GM19395 (cell line): ENCODE measurements at regions not wholly inside any gene's neighbourhood (a gene's known extent, or its start where the extent isn't known, plus 50 kb on each side); places are given as distances from the start of the nearest gene placed in this dataset.

Source experiments
- ATAC-seq: cut with Tn5 transposase; IDR thresholded peaks from one replicate; pipeline ENCODE4 v1.9.1; 2021; ENCODE audit warnings: mild to moderate bottlenecking, moderate library complexity; ENCODE audit not compliant: unreplicated experiment

DNA sequence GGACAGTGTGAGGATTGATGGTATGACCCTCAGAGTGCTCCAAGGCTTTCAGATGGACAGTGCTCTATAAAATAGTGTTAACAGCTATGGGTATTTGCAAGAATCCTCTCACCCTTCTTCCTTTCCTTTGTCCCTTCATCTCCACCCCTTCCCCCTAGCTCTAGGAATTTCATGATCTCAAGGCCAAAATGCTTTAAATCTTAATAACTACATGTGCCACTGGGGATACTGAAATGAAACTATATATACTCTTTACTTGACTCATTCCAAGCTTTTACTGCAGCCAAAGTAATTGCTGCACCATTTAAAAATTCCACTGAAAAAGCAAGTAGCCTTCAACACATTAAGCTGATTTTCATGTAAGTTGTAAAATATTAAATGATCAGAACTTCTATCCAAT, 361.6 kb upstream of the SLC30A5 start:
- ATAC-seq = no peak

DNA sequence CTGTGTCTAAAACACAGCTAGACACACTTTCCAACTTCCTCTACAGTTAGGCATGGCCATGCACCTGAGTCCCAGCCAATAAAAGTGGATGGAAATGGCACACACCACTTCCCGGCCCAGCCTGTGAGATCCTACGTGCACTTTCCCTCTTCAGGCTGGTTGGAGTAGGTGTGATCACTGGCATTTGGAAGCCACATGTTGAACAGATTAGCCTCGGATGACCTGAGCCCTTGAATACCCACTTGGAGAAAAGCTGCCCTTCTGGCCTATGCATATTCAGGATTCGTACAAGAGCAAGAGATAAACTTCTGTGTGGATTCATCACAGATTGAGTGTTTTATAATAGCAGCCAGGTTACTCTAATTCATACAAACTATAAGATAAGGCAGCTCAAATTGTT, 359.0 kb upstream of the SLC30A5 start:
- no peak for ATAC-seq

DNA sequence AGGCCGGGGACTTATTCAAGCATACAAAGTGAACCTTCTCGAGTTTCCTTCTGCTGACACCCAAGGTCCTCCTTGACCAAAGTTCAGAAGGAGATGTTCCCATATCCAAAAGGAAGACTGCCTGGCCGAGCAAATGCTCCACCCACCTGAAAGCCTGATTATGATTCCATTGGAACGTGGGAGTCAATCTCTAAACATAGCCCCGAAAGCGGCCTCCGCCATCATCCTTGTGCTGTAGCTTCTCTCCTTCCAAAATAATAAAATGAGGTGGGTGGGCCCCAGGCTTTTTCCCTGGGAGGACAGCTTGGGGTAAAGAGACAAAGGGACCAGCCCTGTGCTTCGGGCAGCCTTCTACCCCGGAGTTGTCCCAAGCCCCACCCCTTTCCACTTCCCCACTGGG, 355.6 kb upstream of the SLC30A5 start:
- ATAC-seq = no peak

DNA sequence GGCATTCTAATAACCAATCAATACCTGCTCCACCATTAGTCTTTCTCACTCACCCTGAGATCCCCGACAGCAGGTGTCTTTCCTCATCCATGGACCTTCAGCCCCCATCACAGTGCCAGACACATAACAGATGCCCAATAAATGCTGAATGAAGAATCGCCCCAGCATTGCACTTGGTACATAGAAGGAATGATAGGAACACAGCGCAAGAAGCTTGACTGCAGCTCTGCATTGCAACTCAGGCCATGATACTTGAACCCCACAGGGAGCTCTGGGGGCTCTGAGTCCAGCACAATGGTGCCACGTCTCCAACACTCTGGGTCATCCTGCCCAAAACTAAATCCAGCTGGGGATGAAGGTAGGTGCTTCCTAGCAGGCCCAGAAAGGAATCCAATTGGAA, 355.0 kb upstream of the SLC30A5 start:
- ATAC-seq = no peak

DNA sequence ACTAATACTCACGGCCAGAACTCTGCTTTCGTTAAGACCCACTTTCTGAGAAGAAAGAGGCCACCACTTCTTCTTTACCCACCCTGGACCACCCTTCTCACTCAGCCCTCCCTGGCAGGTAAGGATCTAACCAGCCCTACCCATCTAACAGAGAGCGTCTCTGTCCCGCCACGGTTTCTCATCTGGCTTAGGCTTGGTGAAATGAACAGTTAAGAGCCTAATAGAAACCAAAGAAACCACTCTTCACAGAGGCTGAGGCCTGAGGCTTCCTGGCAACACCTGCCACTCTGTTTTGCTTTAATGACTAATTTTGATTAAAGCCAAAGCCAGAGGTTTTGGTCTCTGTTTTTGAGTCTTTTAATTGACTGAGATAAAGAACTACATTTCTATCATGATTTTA, 354.1 kb upstream of the SLC30A5 start:
- peak; percentile 94 for ATAC-seq

DNA sequence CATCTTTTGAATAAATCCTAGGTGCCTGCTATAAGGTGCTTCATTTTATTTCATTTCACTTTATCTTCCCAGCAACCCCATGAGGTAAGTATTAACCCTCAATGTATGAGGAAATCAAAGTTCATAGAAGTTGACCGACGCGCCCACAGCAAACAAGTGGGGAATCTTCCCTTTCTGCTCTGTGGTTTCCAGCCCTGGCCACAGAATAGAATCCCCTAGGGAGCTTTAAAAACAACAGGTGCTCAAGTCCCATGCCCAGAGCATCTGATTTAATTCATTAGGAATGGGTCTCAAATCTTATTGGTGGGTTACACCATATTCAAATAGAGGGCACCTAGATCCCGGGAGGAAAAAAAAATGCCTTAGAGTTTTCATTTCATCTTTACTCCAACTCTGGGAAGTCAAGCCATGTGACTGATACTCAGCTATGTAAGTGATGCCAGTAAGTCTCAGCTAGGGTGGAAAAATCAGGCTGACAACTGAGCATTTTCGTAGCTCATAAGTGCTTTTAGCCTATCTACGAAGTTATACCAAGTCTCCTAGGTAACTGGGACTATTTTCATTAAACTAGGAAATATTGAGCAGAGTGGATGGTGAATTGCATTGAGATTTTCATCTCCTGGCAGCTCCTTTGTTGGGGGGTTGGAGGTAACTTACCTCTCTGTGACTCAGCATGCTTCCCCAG, 353.4 kb upstream of the SLC30A5 start:
- peak; percentile 59 for ATAC-seq

DNA sequence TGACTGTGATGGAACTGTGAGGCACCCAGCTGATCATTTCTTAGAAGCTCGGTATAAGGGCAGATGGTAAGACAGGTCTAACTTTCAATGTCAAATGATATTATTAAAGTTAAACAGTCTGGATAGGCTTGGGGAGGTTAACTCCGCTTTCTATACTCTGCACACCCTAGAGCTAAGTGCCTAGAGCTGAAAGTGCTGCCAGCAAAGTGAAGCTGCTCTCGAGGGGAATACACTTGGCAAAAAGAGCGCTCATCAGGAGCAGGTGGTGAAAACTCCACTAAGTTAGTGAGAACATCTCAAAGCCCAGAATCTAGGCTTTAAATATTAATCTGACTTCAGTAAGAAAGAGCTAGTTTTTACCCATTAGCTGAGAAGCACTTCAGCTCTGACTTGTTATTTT, 349.6 kb upstream of the SLC30A5 start:
- ATAC-seq = no peak

DNA sequence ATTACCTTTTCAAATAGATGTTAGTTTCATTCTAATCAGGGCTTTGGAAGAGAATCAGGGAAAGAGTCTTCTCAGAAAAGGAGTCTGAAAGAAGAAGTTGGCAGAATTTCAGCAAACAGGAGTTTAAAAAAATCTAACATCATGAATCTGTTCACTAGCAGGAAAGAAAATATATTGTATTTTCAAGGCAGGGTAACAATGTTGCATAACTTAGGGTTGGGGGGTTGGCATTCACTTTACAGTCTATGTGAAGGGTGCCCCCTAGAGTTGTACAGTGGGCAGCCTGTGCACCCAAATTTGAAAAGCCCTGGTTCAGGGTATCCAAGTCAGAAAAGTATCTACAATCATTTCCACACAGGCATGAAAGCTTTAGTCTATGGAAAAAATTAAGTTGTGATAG, 348.4 kb upstream of the SLC30A5 start:
- ATAC-seq = no peak

DNA sequence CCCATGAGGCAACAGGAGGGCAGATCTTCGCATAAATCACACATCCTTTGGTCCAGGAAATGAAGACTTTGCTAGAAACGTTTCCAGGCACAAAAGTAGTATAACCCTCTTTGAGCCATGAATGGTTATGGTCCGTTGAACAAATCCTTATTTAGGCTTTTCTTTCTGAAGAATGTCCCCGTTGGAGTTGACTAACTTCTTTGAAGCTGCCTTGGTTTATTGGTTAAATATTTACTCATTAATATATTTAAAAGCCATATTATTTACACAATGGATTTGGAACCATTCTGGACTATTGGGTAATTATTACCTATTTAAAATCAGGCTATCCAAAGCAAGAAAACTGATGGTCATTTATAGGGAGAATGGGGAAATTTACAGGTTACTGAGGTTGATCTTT, 347.6 kb upstream of the SLC30A5 start:
- ATAC-seq = no peak

DNA sequence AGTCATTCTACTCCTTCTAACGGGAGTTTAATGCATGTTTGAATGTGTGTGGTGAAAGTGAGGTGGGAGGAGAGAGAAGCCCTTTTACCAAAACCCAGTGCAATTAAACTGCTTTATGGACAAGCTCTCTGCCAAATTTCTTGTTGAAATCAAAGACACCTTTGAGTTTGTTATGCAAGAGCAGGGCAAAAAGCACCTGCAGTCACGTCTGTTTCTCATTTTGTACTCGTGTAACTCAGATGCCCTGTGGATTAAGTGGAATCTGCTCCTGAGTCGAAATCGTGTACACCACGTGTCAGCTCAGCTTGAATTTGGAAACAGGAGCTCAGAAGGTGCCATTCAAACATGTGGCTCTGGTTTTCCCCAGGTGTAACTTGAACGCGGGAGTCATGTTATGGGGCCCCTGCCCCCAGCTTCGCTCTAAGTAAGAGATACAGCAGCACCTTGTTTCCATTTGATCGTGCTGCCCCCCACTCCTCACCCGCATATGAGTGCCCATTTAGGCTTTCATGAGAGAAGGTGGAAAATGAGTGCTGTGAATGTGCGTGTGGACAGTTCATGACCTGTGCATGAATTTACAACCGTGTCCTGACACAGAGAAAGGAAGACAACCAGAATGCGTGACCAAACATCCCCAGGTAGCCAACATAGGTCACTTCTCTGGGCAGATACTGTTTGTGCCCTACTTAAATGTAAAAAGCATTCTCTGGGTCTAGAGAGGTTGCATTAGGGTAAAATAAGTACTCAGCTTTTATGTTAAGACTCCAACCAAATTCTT, 347.0 kb upstream of the SLC30A5 start:
- ATAC-seq = no peak

DNA sequence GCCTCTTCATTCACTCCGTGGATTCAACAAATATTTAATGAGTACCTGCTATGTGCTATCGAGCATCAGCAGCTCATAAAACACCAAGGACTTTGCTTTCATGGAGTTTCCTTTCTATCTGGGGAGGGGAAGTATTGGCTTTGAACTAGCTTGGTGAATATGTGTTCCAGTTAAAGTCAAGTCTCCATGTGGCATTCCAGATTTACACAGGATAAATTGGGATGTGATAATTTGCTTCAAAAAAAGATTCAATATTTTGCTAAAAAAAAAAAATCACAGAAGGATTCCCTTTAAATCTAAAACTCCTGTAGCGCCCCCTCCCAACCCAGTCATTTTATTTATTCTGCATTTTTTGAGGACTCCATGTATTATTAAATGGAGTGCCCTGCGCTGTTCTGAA, 346.3 kb upstream of the SLC30A5 start:
- no peak for ATAC-seq

DNA sequence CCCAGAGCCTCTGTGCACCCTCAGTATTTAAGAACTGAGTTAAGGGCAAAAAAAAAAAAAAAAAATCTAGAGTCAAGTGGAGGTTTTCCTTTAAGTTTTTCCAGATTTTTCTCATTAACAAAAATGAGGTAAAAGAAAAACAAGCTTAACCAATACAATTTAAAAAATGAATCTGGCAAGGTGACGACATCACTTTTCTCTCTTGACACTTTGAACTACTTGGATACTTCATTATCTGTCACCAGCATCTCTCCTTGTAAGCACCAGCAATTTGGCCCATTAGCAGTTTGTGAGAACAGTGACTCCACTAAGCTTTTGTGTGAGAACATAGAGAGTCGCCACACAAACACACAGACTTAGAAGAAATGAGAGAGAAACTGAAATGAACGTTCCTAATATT, 345.7 kb upstream of the SLC30A5 start:
- ATAC-seq = no peak

DNA sequence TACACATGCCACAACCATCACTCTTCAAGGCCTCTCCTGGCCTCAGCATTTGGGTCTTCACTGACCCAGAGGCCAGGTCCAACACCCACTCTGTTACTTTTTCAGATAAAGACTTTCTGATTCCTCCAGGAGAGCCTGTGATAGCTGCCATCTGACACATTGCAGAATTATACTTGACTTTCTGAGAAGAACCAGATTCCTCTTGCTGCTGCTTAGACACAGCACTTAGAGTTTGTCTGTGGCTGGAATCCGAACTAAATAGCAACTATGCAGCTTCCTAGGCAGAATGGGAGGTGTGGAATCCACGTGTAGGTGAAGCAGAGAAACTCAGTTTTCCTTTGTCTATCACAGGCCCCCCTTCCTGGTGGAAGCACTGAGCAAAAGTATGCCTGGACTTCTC, 344.7 kb upstream of the SLC30A5 start:
- no peak for ATAC-seq

DNA sequence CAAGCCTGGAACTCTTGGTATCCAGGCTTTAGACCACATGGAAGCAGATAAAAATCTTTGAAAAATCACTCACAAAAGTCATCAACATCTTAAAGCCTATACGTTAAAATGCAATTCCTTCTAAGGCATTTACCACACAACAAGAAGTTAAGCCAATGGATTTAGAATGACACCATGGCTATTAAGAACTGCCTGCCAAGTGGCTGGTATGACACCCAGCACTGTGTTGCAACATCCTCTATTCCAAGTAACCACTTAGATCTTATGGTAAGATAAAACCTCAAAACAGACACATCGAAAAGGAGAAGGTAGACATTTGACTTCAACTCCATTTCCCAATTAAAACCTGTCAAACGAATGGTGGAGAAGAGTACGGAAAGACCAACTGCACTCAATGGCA, 344.2 kb upstream of the SLC30A5 start:
- ATAC-seq = no peak

DNA sequence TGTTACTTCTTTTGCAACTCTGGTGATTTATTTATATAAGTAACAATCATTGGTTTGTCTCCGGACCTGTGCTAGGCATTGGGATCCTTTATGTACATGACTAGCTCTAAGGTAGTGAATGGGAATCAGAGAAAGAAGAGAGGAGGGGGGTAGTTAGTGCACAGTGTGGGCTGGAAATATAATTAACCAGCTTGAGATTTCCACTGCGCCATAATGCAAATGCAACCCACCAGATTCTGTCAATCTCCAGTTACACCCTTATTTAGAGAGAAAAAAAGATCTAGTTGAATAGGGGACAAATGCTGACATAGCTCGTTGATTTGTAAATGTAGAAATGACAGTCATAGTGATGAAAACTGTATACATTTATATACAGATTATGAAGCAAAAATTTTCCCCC, 342.2 kb upstream of the SLC30A5 start:
- no peak for ATAC-seq

DNA sequence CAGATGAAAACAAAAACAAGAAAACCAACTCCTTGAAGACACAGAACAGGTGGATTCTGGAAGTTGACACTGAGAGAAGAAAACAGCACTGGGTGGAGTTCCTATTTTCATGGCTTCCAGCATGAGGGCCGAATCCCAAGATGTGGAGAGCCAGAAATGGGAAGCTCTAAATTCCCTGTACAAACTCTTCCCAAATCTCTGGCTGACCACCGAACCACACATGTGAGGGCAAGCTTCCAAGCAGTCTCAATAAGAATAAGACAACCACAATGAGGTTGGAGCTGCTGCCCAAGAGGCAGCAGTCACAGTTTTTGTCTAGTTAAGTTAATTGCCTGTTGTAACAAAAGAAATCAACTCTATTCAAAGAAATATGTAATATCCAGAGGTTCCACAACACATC, 339.3 kb upstream of the SLC30A5 start:
- no peak for ATAC-seq

DNA sequence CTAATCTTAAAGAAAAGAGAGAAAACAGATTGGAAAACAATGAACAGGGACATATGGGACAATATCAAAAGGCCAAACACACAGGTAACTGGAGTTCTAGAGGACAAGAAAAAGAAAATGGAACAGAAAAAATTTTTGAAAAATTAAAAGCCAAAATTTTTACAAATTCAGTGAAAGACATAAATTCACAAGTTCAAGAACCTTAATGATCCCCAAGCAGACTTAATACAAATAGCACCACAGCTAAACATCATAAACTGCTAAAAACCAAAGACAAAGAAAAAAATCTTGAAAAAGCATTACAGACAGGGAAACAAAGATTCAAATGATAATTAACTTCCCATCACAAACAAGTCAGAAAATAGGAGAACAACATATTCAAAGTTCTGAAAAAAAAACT, 338.5 kb upstream of the SLC30A5 start:
- ATAC-seq = no peak

DNA sequence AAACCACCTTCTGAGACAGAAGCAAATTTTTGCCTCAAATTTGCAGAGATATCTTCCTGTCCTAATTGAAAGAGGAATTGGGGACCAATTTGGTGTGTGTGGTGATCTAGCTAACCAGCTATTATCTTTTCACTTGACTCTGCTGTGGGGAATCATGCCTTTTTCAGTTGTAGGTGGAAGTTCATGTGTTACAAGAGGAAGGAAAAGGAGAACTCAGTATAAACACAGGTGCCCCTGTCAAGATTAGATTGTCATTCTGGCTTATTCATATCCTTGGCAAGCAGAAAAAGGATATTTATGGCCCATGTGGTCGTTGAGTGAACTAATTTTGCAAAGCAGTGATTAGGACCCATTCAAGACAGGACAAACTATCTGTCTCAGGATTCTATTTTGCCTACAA, 336.8 kb upstream of the SLC30A5 start:
- no peak for ATAC-seq

DNA sequence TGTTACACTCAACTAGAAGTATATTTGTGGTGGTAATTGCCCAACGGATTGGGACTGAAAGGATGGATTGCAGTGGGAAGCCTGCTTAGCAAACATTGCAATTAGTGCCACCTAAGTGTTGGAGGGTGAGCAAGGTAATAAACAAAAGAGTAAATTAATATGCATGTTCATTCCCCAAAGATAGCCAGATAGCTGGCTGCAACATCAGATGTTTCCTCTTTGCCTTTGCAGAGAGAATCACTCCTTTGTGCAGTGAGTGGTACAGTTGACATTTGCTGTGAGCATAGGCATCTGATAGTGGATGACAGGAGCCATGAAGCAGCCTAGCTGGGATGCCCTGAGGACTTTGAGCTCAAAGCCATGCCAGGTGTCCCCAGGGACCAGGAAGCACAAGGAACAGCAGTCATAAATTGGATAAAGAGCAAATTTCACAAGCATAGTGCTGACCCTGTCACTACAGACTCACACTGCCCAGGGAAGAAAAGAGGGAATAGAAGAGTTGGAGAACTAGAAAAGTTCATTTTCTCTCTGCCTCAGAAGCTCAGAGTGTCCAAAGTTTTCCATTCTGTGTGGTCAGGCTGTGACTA, 336.1 kb upstream of the SLC30A5 start:
- ATAC-seq = no peak

DNA sequence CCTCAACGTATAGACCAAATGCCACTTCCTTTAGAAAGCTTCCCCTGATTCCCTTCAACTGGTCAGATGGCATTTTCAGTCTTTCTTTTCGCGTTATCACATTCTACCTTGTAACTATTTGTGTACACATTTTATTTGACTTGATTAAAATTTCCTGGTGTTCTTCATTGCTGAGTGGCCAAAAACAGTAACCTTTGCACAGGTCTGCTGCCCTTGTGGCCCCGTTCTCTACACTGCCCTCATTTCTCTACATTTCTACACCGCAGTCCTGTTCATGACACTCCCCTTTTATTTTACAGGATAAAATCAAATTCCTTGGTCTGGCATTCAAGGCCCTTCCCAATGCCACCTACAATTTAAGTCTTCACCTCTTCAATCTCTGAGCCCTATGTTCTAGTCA, 334.2 kb upstream of the SLC30A5 start:
- no peak for ATAC-seq

DNA sequence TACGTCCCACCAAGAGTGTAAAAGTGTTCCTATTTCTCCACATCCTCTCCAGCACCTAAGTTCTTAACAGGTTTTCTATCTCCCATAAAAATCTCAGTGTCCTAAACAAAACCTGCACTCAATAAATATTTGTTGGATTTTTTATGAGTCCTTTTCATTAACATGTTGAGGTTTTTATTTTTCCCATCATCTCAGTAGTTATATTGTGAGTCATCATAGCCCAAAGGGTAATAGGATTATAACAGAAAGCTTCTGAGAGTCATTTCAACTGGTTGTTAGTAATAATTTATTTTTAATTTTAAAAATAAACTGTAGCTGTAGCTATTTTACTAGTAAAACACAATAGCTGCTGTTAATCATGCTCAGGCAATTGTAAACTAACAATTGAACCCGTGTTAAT, 331.6 kb upstream of the SLC30A5 start:
- ATAC-seq = no peak

DNA sequence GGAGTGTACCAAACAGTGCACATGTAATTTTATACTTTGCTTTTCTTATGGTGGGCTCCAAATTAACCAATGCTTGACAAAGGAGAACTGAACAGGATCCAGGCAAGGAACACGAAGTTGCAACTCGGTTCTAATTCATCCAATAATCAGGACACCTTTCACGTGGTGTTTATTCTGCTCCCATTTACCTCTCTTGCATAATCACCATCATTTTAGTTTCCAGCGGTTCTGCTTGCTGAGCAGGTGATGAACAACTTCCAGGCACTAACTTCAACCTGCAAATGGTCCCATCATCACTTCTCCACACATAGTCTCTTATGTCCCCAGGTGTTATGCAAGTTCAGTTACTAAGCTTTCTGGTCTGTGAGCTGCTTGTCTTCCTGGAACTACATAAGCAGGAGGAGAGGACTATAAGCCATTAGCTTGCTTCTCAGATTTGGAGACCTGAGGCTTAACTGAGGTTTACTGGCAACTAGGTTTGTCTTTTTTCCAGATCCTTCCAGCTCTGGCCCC, 326.8 kb upstream of the SLC30A5 start:
- no peak for ATAC-seq
